ENCODE measurements at regions not wholly inside any gene's neighbourhood (a gene's known extent, or its start where the extent isn't known, plus 50 kb on each side); places are given as distances from the start of the nearest gene placed in this dataset.
"Not testable (repeated sequence)": the region's sequence is repeated elsewhere in the genome, so short reads cannot be mapped to it uniquely, and the experiment has no call there.

DNA sequence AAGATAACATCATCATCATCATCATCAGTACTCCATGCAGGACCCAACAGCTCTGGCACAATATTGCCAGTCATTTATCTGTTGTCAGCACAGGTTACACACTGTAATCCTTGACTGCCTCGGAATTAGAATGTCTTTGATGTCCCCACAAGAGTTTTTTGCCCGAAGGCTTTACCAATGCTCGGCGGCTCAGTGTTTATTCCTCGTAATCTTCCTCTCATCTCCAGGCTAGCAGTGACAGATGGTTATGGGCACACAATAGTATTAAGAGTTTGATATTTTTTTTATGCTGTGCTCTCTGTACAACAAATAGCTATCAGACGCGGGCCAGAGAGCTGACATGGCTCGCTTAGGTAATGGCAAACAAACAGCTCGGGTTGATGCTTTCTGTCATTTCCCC is 515.2 kb downstream of the ZEB2 start:
- TF ChIP-seq, protein P1, sequence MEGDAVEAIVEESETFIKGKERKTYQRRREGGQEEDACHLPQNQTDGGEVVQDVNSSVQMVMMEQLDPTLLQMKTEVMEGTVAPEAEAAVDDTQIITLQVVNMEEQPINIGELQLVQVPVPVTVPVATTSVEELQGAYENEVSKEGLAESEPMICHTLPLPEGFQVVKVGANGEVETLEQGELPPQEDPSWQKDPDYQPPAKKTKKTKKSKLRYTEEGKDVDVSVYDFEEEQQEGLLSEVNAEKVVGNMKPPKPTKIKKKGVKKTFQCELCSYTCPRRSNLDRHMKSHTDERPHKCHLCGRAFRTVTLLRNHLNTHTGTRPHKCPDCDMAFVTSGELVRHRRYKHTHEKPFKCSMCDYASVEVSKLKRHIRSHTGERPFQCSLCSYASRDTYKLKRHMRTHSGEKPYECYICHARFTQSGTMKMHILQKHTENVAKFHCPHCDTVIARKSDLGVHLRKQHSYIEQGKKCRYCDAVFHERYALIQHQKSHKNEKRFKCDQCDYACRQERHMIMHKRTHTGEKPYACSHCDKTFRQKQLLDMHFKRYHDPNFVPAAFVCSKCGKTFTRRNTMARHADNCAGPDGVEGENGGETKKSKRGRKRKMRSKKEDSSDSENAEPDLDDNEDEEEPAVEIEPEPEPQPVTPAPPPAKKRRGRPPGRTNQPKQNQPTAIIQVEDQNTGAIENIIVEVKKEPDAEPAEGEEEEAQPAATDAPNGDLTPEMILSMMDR (conservative IDR thresholded peaks at IDR 0.05; ENCODE audit: low read length), result no peak
- no peak overlapping the region for H3K4me3 ChIP-seq (ENCODE audit: low read length)
- no peak for DNase-seq (ENCODE audit: low read depth)

DNA sequence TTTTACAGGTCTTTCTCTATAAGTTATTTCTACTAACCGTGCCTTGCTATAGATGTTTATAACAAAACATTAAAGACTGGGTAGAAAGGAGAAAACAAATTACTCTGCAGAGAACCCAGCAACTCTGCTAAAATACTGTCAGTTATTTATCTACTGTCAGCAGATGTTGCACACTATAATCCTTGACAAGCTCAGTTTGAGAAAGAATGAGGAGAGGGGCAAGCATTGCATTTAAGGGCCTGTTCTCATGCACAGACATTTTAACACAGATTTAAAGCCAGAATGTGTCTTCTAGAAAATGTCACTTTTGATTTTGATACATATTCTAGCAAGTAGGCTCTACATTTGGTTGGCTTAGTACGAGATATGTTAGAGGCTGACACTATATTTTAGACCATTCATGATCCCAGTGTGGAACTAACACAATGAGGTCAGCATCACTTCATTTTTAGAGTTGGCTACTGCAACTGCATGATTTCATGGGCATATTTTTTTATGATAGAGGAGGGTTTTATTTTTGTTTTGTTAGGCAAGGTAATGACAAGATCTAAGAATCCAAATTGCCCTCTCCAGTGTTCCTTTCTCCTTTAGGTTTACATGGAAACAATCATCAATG is 516.4 kb downstream of the ZEB2 start:
- no peak for DNase-seq (ENCODE audit: low read depth)
- TF ChIP-seq, protein P1 (conservative IDR thresholded peaks at IDR 0.05; ENCODE audit: low read length), result no peak
- H3K4me3 ChIP-seq (ENCODE audit: low read length), result no peak overlapping the region

DNA sequence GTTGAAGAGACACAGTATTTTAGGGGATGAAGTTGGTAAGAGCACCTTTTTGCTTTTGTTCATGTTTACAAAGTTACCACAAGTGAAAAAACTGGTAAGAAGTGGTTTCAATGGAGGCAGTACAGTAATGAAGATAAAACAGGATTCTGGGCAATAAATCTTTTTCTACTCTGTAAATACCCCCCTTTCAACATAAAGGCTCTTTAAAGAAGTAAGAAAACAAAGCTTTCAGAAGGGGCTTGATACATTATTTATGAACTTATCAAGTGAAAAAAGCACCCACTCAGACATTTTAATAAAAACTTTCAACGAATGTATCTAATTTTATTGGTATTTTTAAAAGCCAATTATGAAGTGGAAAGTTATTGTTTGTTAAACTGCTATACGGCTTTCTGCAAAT is 522.9 kb downstream of the ZEB2 start:
- DNase-seq (ENCODE audit: low read depth), result no peak
- TF ChIP-seq, protein P1 (conservative IDR thresholded peaks at IDR 0.05; ENCODE audit: low read length), result no peak
- no peak overlapping the region for H3K4me3 ChIP-seq (ENCODE audit: low read length)

DNA sequence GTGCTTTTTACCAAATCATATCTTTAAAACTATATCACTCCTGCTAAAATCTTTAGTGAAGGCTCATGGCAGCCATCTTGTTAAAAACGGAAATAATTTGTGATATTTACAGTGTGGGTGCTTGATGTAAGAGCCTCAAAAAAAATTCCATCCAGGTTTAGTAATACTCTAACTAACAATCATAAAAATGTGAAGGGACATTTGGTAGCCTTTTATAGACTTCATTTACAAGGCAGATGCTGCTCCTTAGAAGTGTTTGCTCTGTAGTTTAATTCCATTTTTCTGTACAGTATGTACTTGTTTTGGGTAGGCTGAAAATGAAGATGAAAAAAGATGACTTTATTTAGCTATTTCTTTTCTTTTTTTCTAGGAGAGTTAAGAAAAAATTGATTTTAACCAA is 525.0 kb downstream of the ZEB2 start:
- TF ChIP-seq, protein P1 (conservative IDR thresholded peaks at IDR 0.05; ENCODE audit: low read length), result no peak
- DNase-seq (ENCODE audit: low read depth), result no peak
- no peak overlapping the region for H3K4me3 ChIP-seq (ENCODE audit: low read length)

DNA sequence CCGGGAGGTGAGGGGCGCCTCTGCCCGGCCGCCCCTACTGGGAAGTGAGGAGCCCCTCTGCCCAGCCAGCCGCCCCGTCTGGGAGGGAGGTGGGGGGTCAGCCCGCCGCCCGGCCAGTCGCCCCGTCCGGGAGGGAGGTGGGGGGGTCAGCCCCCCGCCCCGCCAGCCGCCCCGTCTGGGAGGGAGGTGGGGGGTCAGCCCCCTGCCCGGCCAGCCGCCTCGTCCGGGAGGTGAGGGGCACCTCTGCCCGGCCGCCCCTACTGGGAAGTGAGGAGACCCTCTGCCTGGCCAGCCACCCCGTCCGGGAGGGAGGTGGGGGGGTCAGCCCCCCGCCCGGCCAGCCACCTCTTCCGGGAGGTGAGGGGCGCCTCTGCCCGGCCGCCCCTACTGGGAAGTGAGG is 528.3 kb downstream of the ZEB2 start:
- not testable (repeated sequence) for DNase-seq (ENCODE audit: low read depth); H3K4me3 ChIP-seq (ENCODE audit: low read length)

DNA sequence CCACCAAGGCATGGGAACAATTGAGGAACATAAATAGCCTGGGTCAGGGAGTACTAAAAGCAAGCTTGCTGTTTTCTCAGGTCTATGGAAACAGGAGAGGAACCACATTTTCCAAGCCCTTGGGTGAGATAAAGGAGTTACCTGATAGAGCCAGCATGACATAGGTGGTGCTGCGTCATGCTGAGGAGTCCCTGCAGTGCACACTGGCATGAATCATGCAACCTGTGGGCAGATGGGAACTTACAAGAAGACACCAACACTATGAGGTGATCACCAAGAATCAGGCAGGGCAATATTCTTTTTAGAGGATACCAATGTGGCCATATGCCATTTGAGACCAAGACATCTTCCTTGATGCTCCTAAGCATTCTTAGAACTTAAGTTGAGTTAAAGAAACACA is 531.8 kb downstream of the ZEB2 start:
- no peak for DNase-seq (ENCODE audit: low read depth)
- no peak overlapping the region for H3K4me3 ChIP-seq (ENCODE audit: low read length)
- TF ChIP-seq, protein P1 (conservative IDR thresholded peaks at IDR 0.05; ENCODE audit: low read length), result no peak

DNA sequence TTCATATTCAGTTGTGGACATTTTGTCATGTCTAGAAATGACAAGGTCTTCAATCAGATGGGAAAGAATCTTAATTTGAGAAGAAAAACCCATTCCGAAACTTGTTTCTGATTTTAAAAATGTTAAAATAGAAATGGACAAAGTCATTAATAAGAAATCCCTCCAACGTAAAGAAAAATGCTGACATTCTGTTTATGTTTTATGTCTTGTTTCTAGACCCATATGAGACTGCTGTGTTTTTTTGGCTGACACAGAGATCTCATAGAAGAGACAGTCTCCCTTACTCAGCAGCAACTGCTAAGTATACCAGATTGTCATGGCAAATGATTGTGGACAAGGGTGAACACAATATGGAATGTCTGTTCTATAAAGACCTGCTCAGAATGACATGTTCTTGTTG is 538.5 kb downstream of the ZEB2 start:
- H3K4me3 ChIP-seq (ENCODE audit: low read length), result no peak overlapping the region

More for the DNA sequence above, 538.5 kb downstream of the ZEB2 start:
- TF ChIP-seq, protein P1 (conservative IDR thresholded peaks at IDR 0.05; ENCODE audit: low read length), result no peak
- no peak for DNase-seq (ENCODE audit: low read depth)
